Spleen (tissue), 11 donors: ENCODE measurements at regions not wholly inside any gene's neighbourhood (a gene's known extent, or its start where the extent isn't known, plus 50 kb on each side); places are given as distances from the start of the nearest gene placed in this dataset.

Experiments
- DNase-seq: peaks from one replicate; pipeline ENCODE4 v3.0.0-alpha.2; 2020
- H3K27ac ChIP-seq, 8 donors: fragments of 200-600 bp; sonication (generic) in 7 of 8; 1 replicate in 4 of 8; 2 replicates in 4 of 8; pipeline versions ENCODE4 v1.5.0 to v1.8.0; 2016 to 2021; ENCODE audit warnings: inconsistent platforms in 4 of 8, mild to moderate bottlenecking in 4 of 8, moderate library complexity in 1 of 8
- H3K27me3 ChIP-seq, 7 donors: fragments of 200-600 bp; sonication (generic) in 6 of 7; replicated peaks in 1 of 7; 1 replicate in 4 of 7; 2 replicates in 3 of 7; pipeline versions ENCODE4 v1.5.0 to v1.8.0; 2016 to 2021; ENCODE audit warnings: inconsistent platforms in 3 of 7, mild to moderate bottlenecking in 1 of 7
- H3K36me3 ChIP-seq, 6 donors: fragments of 200-600 bp; sonication (generic) in 5 of 6; 1 replicate in 4 of 6; 2 replicates in 2 of 6; pipeline versions ENCODE4 v1.5.0 to v1.8.0; 2016 to 2021; ENCODE audit warnings: inconsistent platforms in 2 of 6
- H3K4me1 ChIP-seq, 6 donors: fragments of 200-600 bp; sonication (generic) in 5 of 6; 1 replicate in 3 of 6; 2 replicates in 3 of 6; pipeline versions ENCODE4 v1.5.0 to v1.8.0; 2016 to 2021; ENCODE audit warnings: inconsistent platforms in 3 of 6
- H3K4me3 ChIP-seq, 8 donors: fragments of 200-600 bp; sonication (generic) in 7 of 8; 1 replicate in 4 of 8; 2 replicates in 4 of 8; pipeline versions ENCODE4 v1.5.0 to v1.8.0; 2016 to 2021; ENCODE audit warnings: inconsistent platforms in 4 of 8, mild to moderate bottlenecking in 4 of 8, moderate library complexity in 2 of 8
- H3K9me3 ChIP-seq, 8 donors: fragments of 200-600 bp; sonication (generic) in 7 of 8; 1 replicate in 4 of 8; 2 replicates in 4 of 8; pipeline versions ENCODE4 v1.5.0 to v1.8.0; 2016 to 2021; ENCODE audit warnings: inconsistent platforms in 4 of 8
- CTCF ChIP-seq, 11 experiments: fragments of 200-600 bp in 7 of 11; fragments of 450-650 bp in 4 of 11; sonication (generic) in 4 of 11; IDR thresholded peaks in 8 of 11; conservative IDR thresholded peaks in 3 of 11; 1 replicate in 7 of 11; 2 replicates in 4 of 11; pipeline versions ENCODE4 v1.4.0 to v1.8.0; 2016 to 2021; ENCODE audit warnings: antibody characterized with exemption in 11 of 11, inconsistent platforms in 4 of 11, mild to moderate bottlenecking in 1 of 11
- POLR2A ChIP-seq, 3 donors: fragments of 450-650 bp; IDR thresholded peaks; one replicate each; pipeline ENCODE4 v1.5.1; 2017; ENCODE audit warnings: antibody characterized with exemption in 3 of 3, mild to moderate bottlenecking in 1 of 3
- POLR2AphosphoS5 ChIP-seq, 3 donors: sonication (generic); formaldehyde crosslinking; IDR thresholded peaks; one replicate each; pipeline ENCODE4 v1.5.1; 2017; ENCODE audit warnings: antibody characterized with exemption in 3 of 3
- WGBS, 5 donors: extraction: QIAGEN DNeasy Blood & Tissue Kit in 3 of 5; methylation state at CpG; one replicate each; pipeline versions ENCODE4 v1.1.5 to v1.1.7; 2013 to 2018; 5-methylcytosine and 5-hydroxymethylcytosine counted together
- intact Hi-C: fragments of 100-400 bp; cut with DNase I; formaldehyde crosslinking; loops from one replicate; pipeline ENCODE4 v1.15.0; 2023; ENCODE audit warnings: low total_unique reads
- donor health status: healthy with polysubstance abuse.
- donor health status: DM: no; HTN: no; CAD: no; lungs with moderate emphysema.
- donor health status: DM: no; HTN: no; CAD: no.
- donor health status: Bipolar disorder and iron deficiency.
- donor health status: healthy.
- donor health status: DM: no; HTN: no; CAD: no.
- donor health status: DM: yes; HTN: yes; CAD: no.

- intact Hi-C loops: no loop called here
- Histone ChIP-seq H3K4me1 (peaks cover 0 to 3% (median 0%) of the 10 kb centered on the region in 6 donors), H3K4me3 (no peak overlapping the region), H3K27me3 (peaks cover 0 to 18% (median 0%) of the 10 kb centered on the region in 7 donors), H3K27ac (no peak overlapping the region), H3K9me3 (no peaks in the 10 kb centered on the region), H3K36me3 (no peaks in the 10 kb centered on the region)
- 87 to 96% (median 93%) methylated on average over 15 of the region's 15 CpGs for WGBS, 5 donors
- no peak for TF ChIP-seq CTCF (IDR thresholded peaks at IDR 0.05 in 8 of 11, conservative IDR thresholded peaks at IDR 0.05 in 3 of 11)
- no peak for TF ChIP-seq POLR2A (IDR thresholded peaks at IDR 0.05)
- TF ChIP-seq POLR2AphosphoS5 (IDR thresholded peaks at IDR 0.05): no peak
- no peak for DNase-seq
Observed at GRCh38 chr22:22123960-22124278, 120.7 kb upstream of the VPREB1 start.

- TF ChIP-seq CTCF (IDR thresholded peaks at IDR 0.05 in 8 of 11, conservative IDR thresholded peaks at IDR 0.05 in 3 of 11): no peak
- no peak for TF ChIP-seq POLR2A (IDR thresholded peaks at IDR 0.05)
- no peak for TF ChIP-seq POLR2AphosphoS5 (IDR thresholded peaks at IDR 0.05)
- intact Hi-C loops: no loop called here
- Histone ChIP-seq H3K9me3 (no peaks in the 10 kb centered on the region), H3K4me1 (peaks cover 0 to 9% (median 0%) of the 10 kb centered on the region in 6 donors), H3K4me3 (no peak overlapping the region), H3K27me3 (peaks cover 0 to 19% (median 0%) of the 10 kb centered on the region in 7 donors), H3K27ac (no peak overlapping the region), H3K36me3 (no peaks in the 10 kb centered on the region)
- 81 to 86% (median 82%) methylated on average over 16 of the region's 16 CpGs for WGBS, 5 donors
- no peak for DNase-seq
Observed at GRCh38 chr22:22123118-22123959, 121.2 kb upstream of the VPREB1 start.

- no peak for DNase-seq
- H3K4me1 ChIP-seq: peaks cover 0 to 12% (median 0%) of the 10 kb centered on the region in 6 donors
- TF ChIP-seq CTCF (IDR thresholded peaks at IDR 0.05 in 8 of 11, conservative IDR thresholded peaks at IDR 0.05 in 3 of 11) (no peak), POLR2A (IDR thresholded peaks at IDR 0.05) (no peak), POLR2AphosphoS5 (IDR thresholded peaks at IDR 0.05) (no peak)
Observed at GRCh38 chr22:22122348-22123117, 122.1 kb upstream of the VPREB1 start.

GRCh38 chr22:22121445-22121844 lies 123.1 kb upstream of the VPREB1 start:
- TF ChIP-seq POLR2A (IDR thresholded peaks at IDR 0.05) (no peak), POLR2AphosphoS5 (IDR thresholded peaks at IDR 0.05) (no peak), CTCF (IDR thresholded peaks at IDR 0.05 in 8 of 11, conservative IDR thresholded peaks at IDR 0.05 in 3 of 11) (no peak)
- Histone ChIP-seq H3K27me3 (peaks cover 0 to 36% (median 0%) of the 10 kb centered on the region in 7 donors), H3K36me3 (no peaks in the 10 kb centered on the region), H3K9me3 (no peaks in the 10 kb centered on the region), H3K4me3 (no peak overlapping the region), H3K4me1 (peaks cover 0 to 12% (median 0%) of the 10 kb centered on the region in 6 donors), H3K27ac (no peak overlapping the region)
- intact Hi-C loops: no loop called here
- no peak for DNase-seq

More at GRCh38 chr22:22122348-22123117, 122.1 kb upstream of the VPREB1 start:
- Histone ChIP-seq H3K4me3 (no peak overlapping the region), H3K27me3 (peaks cover 0 to 28% (median 0%) of the 10 kb centered on the region in 7 donors), H3K36me3 (no peaks in the 10 kb centered on the region), H3K9me3 (no peaks in the 10 kb centered on the region), H3K27ac (no peak overlapping the region)
- WGBS, 5 donors: 83 to 90% (median 87%) methylated on average over 4 of the region's 4 CpGs
- intact Hi-C loops: no loop called here
